B cell (primary cell): ENCODE measurements at regions not wholly inside any gene's neighbourhood (a gene's known extent, or its start where the extent isn't known, plus 50 kb on each side); places are given as distances from the start of the nearest gene placed in this dataset.

Source experiments
- ATAC-seq: fragments of 200-7000 bp; cut with Tn5 transposase; one replicate; pipeline ENCODE4 v1.10.0; 2021; ENCODE audit warnings: low read depth, mild to moderate bottlenecking, moderate number of reproducible peaks, moderate library complexity
- CTCF ChIA-PET: fragments of 350-600 bp; sonication (Branson Sonifier 250); formaldehyde crosslinking; loops from one replicate; lab custom pipeline; 2021; ENCODE audit warnings: antibody characterized with exemption, inconsistent platforms; lab: Charles Lee
- POLR2A ChIA-PET: fragments of 350-600 bp; sonication (Branson Sonifier 250); formaldehyde crosslinking; loops from one replicate; lab custom pipeline; 2021; ENCODE audit warnings: antibody characterized with exemption; lab: Charles Lee
- DNase-seq: peaks from one replicate; pipeline ENCODE4 v3.0.0; 2013
- H2AFZ ChIP-seq: 2 replicates; pipeline ENCODE4 v1.6.1; 2012; ENCODE audit warnings: mild to moderate bottlenecking, low read depth, low read length; ENCODE audit not compliant: insufficient read depth, poor library complexity, severe bottlenecking
- H3K27ac ChIP-seq, 2 donors: 1 replicate in 1 of 2; 2 replicates in 1 of 2; pipeline ENCODE4 v1.5.1; 2012 to 2013; ENCODE audit warnings: low read length in 2 of 2, mild to moderate bottlenecking in 2 of 2, moderate library complexity in 1 of 2
- H3K27me3 ChIP-seq, 4 experiments: fragments of 200-600 bp in 1 of 4; sonication (generic) in 1 of 4; replicated peaks in 1 of 4; 1 replicate in 2 of 4; 2 replicates in 2 of 4; pipeline versions ENCODE4 v1.6.1 to v1.7.0; 2013 to 2016; ENCODE audit warnings: low read length in 3 of 4, mild to moderate bottlenecking in 2 of 4, mixed read lengths in 1 of 4, moderate library complexity in 1 of 4; ENCODE audit not compliant: insufficient read depth in 4 of 4, control insufficient read depth in 3 of 4; ENCODE audit errors: control extremely low read depth in 1 of 4
- H3K36me3 ChIP-seq, 2 experiments: replicated peaks in 1 of 2; 1 replicate in 1 of 2; 2 replicates in 1 of 2; pipeline versions ENCODE4 v1.6.1 to v1.7.1; 2013; ENCODE audit warnings: low read length in 1 of 2; ENCODE audit not compliant: insufficient read depth in 2 of 2, control insufficient read depth in 1 of 2; ENCODE audit errors: control extremely low read depth in 1 of 2, extremely low read depth in 1 of 2
- H3K4me1 ChIP-seq, 2 donors: fragments of 200-600 bp in 1 of 2; sonication (generic) in 1 of 2; 1 replicate in 1 of 2; 2 replicates in 1 of 2; pipeline versions ENCODE4 v1.5.1 to v1.6.1; 2013 to 2017; ENCODE audit warnings: low read length in 2 of 2; ENCODE audit not compliant: control insufficient read depth in 2 of 2, insufficient read depth in 2 of 2
- H3K4me2 ChIP-seq: replicated peaks from 2 replicates; pipeline ENCODE3; 2012; ENCODE audit warnings: mild to moderate bottlenecking, low read depth, low read length; ENCODE audit not compliant: poor library complexity, severe bottlenecking
- H3K4me3 ChIP-seq, 5 experiments: fragments of 200-600 bp in 1 of 5; sonication (generic) in 1 of 5; 1 replicate in 3 of 5; 2 replicates in 2 of 5; pipeline versions ENCODE4 v1.5.1 to v1.7.0; 2011 to 2016; ENCODE audit warnings: low read length in 4 of 5, mild to moderate bottlenecking in 4 of 5, low read depth in 2 of 5, control low read depth in 1 of 5, moderate library complexity in 1 of 5; ENCODE audit not compliant: insufficient read depth in 1 of 5; ENCODE audit errors: control extremely low read depth in 1 of 5, extremely low read depth in 1 of 5
- H3K79me2 ChIP-seq: fragments of 200-600 bp; sonication (generic); one replicate; pipeline ENCODE4 v1.6.0; 2016; ENCODE audit warnings: low read length; ENCODE audit not compliant: control insufficient read depth, insufficient read depth
- H3K9ac ChIP-seq: fragments of 200-600 bp; sonication (generic); 2 replicates; pipeline ENCODE4 v1.6.1; 2017; ENCODE audit warnings: mild to moderate bottlenecking, low read length, moderate library complexity
- H3K9me3 ChIP-seq, 3 donors: one replicate each; pipeline versions ENCODE4 v1.6.1 to v1.7.1; 2013; ENCODE audit warnings: low read length in 2 of 3; ENCODE audit not compliant: control insufficient read depth in 2 of 3, insufficient read depth in 1 of 3; ENCODE audit errors: control extremely low read depth in 1 of 3
- H4K20me1 ChIP-seq: 2 replicates; pipeline ENCODE4 v1.6.0; 2012; ENCODE audit warnings: mild to moderate bottlenecking, low read length; ENCODE audit not compliant: insufficient read depth, control insufficient read depth, poor library complexity, severe bottlenecking
- H3K27ac Mint-ChIP-seq: one replicate; pipeline ENCODE4 v1.8.0; 2021; ENCODE audit warnings: mixed read lengths
- H3K27me3 Mint-ChIP-seq: one replicate; pipeline ENCODE4 v1.8.0; 2021; ENCODE audit warnings: mixed read lengths
- H3K4me1 Mint-ChIP-seq: one replicate; pipeline ENCODE4 v1.8.0; 2021; ENCODE audit warnings: mixed read lengths
- H3K4me3 Mint-ChIP-seq: one replicate; pipeline ENCODE4 v1.8.0; 2021; ENCODE audit warnings: mixed read lengths
- H3K9me3 Mint-ChIP-seq: one replicate; pipeline ENCODE4 v1.8.0; 2022; ENCODE audit warnings: mixed read lengths; ENCODE audit not compliant: insufficient read depth
- EZH2 ChIP-seq: IDR thresholded peaks from 2 replicates; pipeline ENCODE4 v1.6.1; 2012; ENCODE audit warnings: borderline replicate concordance, low read depth, mild to moderate bottlenecking, moderate library complexity, low read length; ENCODE audit not compliant: insufficient read depth, poor library complexity, severe bottlenecking
- WGBS: methylation state at CpG from one replicate; pipeline ENCODE4 v1.1.5; 2013; ENCODE audit warnings: missing lambda C conversion rate; ENCODE audit not compliant: insufficient coverage; 5-methylcytosine and 5-hydroxymethylcytosine counted together
- intact Hi-C: fragments of 100-400 bp; cut with micrococcal nuclease; formaldehyde crosslinking; loops from one replicate; pipeline ENCODE4 v1.10.0; 2022
- TF ChIP-seq, protein P1 (sequence below): fragments of 200-600 bp; IDR thresholded peaks from one replicate; pipeline ENCODE4 v1.8.0; 2022; ENCODE audit warnings: antibody characterized with exemption, mild to moderate bottlenecking

DNA sequence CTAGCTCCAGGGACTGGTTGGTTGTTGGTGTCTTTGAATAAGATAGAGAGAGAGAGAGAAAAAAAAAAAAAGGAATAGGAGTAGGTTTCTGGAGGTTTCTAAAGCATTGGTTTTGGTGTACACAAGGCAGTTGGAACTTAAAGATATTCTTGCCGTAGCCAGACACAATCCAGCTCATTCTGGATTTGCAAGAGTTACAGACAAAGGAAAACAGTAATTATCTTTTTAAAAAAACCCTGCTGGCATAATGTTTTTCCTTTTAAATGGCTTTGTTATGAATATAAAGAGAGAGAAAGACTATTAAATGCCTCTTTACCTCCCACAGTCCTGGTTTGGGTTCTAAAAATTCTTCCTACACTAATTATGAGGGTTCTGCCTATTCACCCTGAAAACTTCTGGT is 120.4 kb upstream of the RAG2 start:
- peaks cover 3% of the 10 kb centered on the region for H3K27me3 Mint-ChIP-seq
- ChIA-PET POLR2A (no interaction called here), CTCF (interaction anchor here (1.1 to 1.6 kb wide), 4 partner anchors 16 to 44 kb away, joined by 3 to 6 read pairs (median 6); no protein-coding TSS in a partner anchor)
- no peaks in the 10 kb centered on the region for H3K36me3 ChIP-seq
- H3K4me1 Mint-ChIP-seq: no peaks in the 10 kb centered on the region
- H3K27ac Mint-ChIP-seq: no peak overlapping the region
- no peak overlapping the region for H3K4me3 Mint-ChIP-seq
- intact Hi-C loops: no loop called here
- H4K20me1 ChIP-seq: no peaks in the 10 kb centered on the region
- ATAC-seq: no peak
- H3K9me3 Mint-ChIP-seq: no peaks in the 10 kb centered on the region
- TF ChIP-seq EZH2: no peak
- TF ChIP-seq, protein P1, sequence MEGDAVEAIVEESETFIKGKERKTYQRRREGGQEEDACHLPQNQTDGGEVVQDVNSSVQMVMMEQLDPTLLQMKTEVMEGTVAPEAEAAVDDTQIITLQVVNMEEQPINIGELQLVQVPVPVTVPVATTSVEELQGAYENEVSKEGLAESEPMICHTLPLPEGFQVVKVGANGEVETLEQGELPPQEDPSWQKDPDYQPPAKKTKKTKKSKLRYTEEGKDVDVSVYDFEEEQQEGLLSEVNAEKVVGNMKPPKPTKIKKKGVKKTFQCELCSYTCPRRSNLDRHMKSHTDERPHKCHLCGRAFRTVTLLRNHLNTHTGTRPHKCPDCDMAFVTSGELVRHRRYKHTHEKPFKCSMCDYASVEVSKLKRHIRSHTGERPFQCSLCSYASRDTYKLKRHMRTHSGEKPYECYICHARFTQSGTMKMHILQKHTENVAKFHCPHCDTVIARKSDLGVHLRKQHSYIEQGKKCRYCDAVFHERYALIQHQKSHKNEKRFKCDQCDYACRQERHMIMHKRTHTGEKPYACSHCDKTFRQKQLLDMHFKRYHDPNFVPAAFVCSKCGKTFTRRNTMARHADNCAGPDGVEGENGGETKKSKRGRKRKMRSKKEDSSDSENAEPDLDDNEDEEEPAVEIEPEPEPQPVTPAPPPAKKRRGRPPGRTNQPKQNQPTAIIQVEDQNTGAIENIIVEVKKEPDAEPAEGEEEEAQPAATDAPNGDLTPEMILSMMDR: no peak
- no peaks in the 10 kb centered on the region for H3K4me1 ChIP-seq
- H3K4me3 ChIP-seq: no peak overlapping the region
- H2AFZ ChIP-seq: no peak overlapping the region
- H3K27ac ChIP-seq: no peak overlapping the region
- no peaks in the 10 kb centered on the region for H3K27me3 ChIP-seq
- H3K79me2 ChIP-seq: no peaks in the 10 kb centered on the region
- DNase-seq: no peak
- no peak overlapping the region for H3K9ac ChIP-seq
- WGBS: no CpG with 5 or more reads among the region's 1 CpG
- H3K9me3 ChIP-seq: no peaks in the 10 kb centered on the region
- no peak overlapping the region for H3K4me2 ChIP-seq

DNA sequence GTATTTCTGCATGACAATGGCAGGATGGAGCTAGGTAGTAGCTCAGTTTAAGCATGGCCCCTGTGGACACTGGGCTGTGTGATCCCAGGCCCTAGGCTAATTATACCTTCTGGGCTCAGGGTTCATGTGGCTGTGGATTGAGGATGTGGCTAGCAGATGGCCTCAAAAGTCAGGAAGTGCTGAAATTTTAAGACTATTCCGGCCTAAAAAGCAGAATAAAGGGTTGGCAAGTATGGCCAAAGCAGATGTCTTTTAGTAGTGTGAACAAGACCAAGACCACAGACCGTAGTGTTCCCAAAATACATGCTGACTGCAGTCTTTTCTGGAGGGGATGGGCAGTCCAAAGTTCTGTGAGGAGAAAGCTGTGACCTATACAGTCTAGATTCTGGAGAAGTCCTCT is 115.7 kb upstream of the RAG2 start:
- H3K4me1 ChIP-seq: no peaks in the 10 kb centered on the region
- Mint-ChIP-seq H3K4me1 (no peaks in the 10 kb centered on the region), H3K9me3 (no peaks in the 10 kb centered on the region), H3K27me3 (peaks cover 3% of the 10 kb centered on the region), H3K27ac (no peak overlapping the region), H3K4me3 (no peak overlapping the region)
- intact Hi-C loops: no loop called here
- no peak overlapping the region for H3K27ac ChIP-seq
- DNase-seq (no peak), ATAC-seq (no peak)
- H3K27me3 ChIP-seq: peaks cover 0 to 3% (median 0%) of the 10 kb centered on the region in 4 experiments
- no peak overlapping the region for H3K4me3 ChIP-seq
- H3K9ac ChIP-seq: no peak overlapping the region
- CTCF ChIA-PET: interaction anchor here (1.4 kb wide), 1 partner anchor 33 kb away, joined by 3 read pairs; no protein-coding TSS in a partner anchor
- H3K4me2 ChIP-seq: no peak overlapping the region
- no peaks in the 10 kb centered on the region for H3K36me3 ChIP-seq
- no peaks in the 10 kb centered on the region for H4K20me1 ChIP-seq
- 13% methylated on average over 2 of the region's 2 CpGs for WGBS
- no peak overlapping the region for H2AFZ ChIP-seq
- POLR2A ChIA-PET: no interaction called here
- no peaks in the 10 kb centered on the region for H3K79me2 ChIP-seq
- H3K9me3 ChIP-seq: no peaks in the 10 kb centered on the region
- no peak for TF ChIP-seq EZH2
- TF ChIP-seq, protein P1: no peak
